Naive thymus-derived CD4-positive, alpha-beta T cell (primary cell): ENCODE measurements at regions not wholly inside any gene's neighbourhood (a gene's known extent, or its start where the extent isn't known, plus 50 kb on each side); places are given as distances from the start of the nearest gene placed in this dataset.

ENCODE experiments used
- ATAC-seq: fragments of 150-1000 bp; cut with Tn5 transposase; 2 replicates; pipeline ENCODE4 v1.10.0; 2021; ENCODE audit warnings: mild to moderate bottlenecking, moderate library complexity
- CTCF ChIA-PET: fragments of 350-600 bp; sonication (Branson Sonifier 250); formaldehyde crosslinking; loops from one replicate; lab custom pipeline; 2021; ENCODE audit warnings: antibody characterized with exemption; lab: Charles Lee
- POLR2A ChIA-PET: fragments of 350-600 bp; sonication (Branson Sonifier 250); formaldehyde crosslinking; loops from one replicate; lab custom pipeline; 2021; ENCODE audit warnings: antibody characterized with exemption, inconsistent platforms; lab: Charles Lee
- DNase-seq, 9 donors: peaks; one replicate each; pipeline versions ENCODE4 v3.0.0 to v3.0.0-alpha.2; 2020 to 2022; ENCODE audit warnings: mixed read lengths in 1 of 9
- H3K27ac ChIP-seq: one replicate; pipeline ENCODE4 v1.7.0; 2013; ENCODE audit warnings: mild to moderate bottlenecking, low read depth, low read length, moderate library complexity
- H3K27me3 ChIP-seq, 2 donors: one replicate each; pipeline ENCODE4 v1.7.0; 2013; ENCODE audit warnings: low read length in 2 of 2, mild to moderate bottlenecking in 2 of 2, moderate library complexity in 2 of 2; ENCODE audit not compliant: control insufficient read depth in 2 of 2, insufficient read depth in 2 of 2
- H3K36me3 ChIP-seq, 3 experiments: 1 replicate in 2 of 3; 2 replicates in 1 of 3; pipeline ENCODE4 v1.7.0; 2013; ENCODE audit warnings: low read length in 3 of 3, mild to moderate bottlenecking in 3 of 3, moderate library complexity in 1 of 3; ENCODE audit not compliant: insufficient read depth in 3 of 3, control insufficient read depth in 2 of 3
- H3K4me1 ChIP-seq, 2 donors: one replicate each; pipeline ENCODE4 v1.7.0; 2013; ENCODE audit warnings: low read length in 2 of 2, mild to moderate bottlenecking in 2 of 2, moderate library complexity in 1 of 2; ENCODE audit not compliant: control insufficient read depth in 2 of 2, insufficient read depth in 2 of 2
- H3K4me3 ChIP-seq: 2 replicates; pipeline ENCODE4 v1.7.0; 2013; ENCODE audit warnings: mild to moderate bottlenecking, low read length
- H3K9me3 ChIP-seq, 3 experiments: 1 replicate in 2 of 3; 2 replicates in 1 of 3; pipeline ENCODE4 v1.7.0; 2013; ENCODE audit warnings: low read length in 3 of 3; ENCODE audit not compliant: control insufficient read depth in 2 of 3
- H3K27ac Mint-ChIP-seq, 9 donors: one replicate each; pipeline ENCODE4 v1.8.0; 2020 to 2022; ENCODE audit warnings: mixed read lengths in 9 of 9, mild to moderate bottlenecking in 8 of 9, moderate library complexity in 5 of 9, inconsistent platforms in 2 of 9
- H3K27me3 Mint-ChIP-seq, 5 donors: one replicate each; pipeline ENCODE4 v1.8.0; 2021 to 2022; ENCODE audit warnings: mixed read lengths in 5 of 5, mild to moderate bottlenecking in 1 of 5
- H3K36me3 Mint-ChIP-seq, 5 donors: one replicate each; pipeline ENCODE4 v1.8.0; 2020 to 2022; ENCODE audit warnings: mixed read lengths in 5 of 5, mild to moderate bottlenecking in 3 of 5, inconsistent platforms in 1 of 5
- H3K4me1 Mint-ChIP-seq, 7 donors: one replicate each; pipeline ENCODE4 v1.8.0; 2020 to 2022; ENCODE audit warnings: mixed read lengths in 7 of 7, mild to moderate bottlenecking in 3 of 7, inconsistent platforms in 1 of 7
- H3K4me3 Mint-ChIP-seq, 10 donors: one replicate each; pipeline ENCODE4 v1.8.0; 2020 to 2022; ENCODE audit warnings: mild to moderate bottlenecking in 10 of 10, mixed read lengths in 10 of 10, moderate library complexity in 6 of 10, inconsistent platforms in 2 of 10
- H3K9me3 Mint-ChIP-seq, 11 donors: one replicate each; pipeline ENCODE4 v1.8.0; 2020 to 2022; ENCODE audit warnings: mixed read lengths in 11 of 11, mild to moderate bottlenecking in 4 of 11, inconsistent platforms in 1 of 11, moderate library complexity in 1 of 11
- intact Hi-C, 2 donors: fragments of 100-400 bp; cut with micrococcal nuclease; formaldehyde crosslinking; loops; one replicate each; pipeline ENCODE4 v1.15.1; 2023

DNA sequence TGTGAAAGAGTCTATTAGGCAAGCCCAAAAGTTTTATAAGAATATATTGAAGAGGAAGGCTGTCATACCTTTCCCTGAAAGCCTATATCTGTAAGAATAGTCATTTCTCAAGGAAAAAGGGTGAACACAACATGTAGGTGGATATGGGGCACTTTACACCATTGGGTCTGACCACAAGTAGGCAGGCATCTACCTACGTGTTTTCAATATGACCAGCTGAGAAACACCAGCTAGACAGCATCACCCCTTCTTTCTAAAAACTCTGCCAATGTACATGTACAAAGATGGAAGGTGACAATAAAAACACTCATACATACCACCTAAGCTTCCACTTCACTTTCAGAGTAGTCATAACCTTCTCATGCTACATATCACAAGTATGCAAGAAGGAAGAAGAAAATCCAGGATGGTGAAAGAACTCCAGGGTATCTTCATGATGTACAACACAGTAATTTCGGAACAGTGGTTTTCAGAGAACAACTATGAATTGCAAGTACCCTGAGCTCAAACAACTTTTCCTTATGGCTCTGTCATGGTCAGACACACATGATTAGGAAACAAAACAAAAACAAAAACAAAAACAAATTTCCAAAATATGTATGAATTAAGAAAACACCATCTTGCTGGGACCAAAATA, 98.5 kb upstream of the ADGRL2 start:
- Histone ChIP-seq H3K9me3 (no peaks in the 10 kb centered on the region), H3K36me3 (no peaks in the 10 kb centered on the region), H3K27me3 (no peaks in the 10 kb centered on the region), H3K4me1 (no peaks in the 10 kb centered on the region), H3K4me3 (no peak overlapping the region), H3K27ac (no peak overlapping the region)
- Mint-ChIP-seq H3K4me3 (no peak overlapping the region), H3K9me3 (peaks cover 0 to 10% (median 2%) of the 10 kb centered on the region in 11 donors), H3K4me1 (no peaks in the 10 kb centered on the region), H3K27me3 (no peaks in the 10 kb centered on the region), H3K27ac (no peak overlapping the region), H3K36me3 (no peaks in the 10 kb centered on the region)
- intact Hi-C loops = no loop called here
- POLR2A ChIA-PET = no interaction called here
- CTCF ChIA-PET = no interaction called here
- no peak for ATAC-seq
- DNase-seq = no peak

DNA sequence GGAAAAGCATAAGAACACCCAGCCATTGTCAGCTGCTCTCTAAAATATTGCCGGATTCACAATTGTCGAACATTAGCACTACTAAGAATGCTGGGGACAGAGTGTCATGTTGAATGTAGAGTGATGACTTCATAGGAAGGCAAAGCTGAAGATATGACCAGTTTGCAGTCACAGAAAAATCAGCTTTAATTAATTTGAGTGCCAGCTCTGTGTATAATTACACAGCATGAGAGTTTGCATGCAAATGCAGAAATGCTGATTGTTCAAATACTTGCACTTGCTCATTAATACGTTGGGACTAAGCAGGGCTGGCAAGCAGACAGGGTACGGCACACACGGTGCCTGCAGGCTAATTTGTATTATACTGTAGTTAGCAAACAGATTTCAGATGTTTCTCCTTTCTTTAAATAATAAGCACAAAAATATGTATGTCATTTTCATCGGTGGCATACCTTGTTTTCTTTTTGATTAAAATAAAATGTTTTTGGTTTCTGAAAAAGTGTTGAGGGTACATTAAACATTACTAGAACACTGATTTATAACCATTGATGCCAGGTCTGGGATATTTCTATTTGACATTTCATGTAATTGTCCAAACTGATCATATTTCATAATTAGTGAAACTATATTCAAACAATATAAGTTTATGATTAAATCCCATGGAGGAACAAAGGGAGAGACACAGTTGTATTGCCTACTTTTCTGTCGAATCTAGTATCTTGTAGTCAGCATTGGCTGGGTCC, 99.8 kb upstream of the ADGRL2 start:
- intact Hi-C loops = no loop called here
- ATAC-seq (no peak), DNase-seq (no peak)
- CTCF ChIA-PET = interaction anchor here (0.6 kb wide), 1 partner anchor 604 kb away, joined by 5 read pairs; no protein-coding TSS in a partner anchor
- Histone ChIP-seq H3K36me3 (no peaks in the 10 kb centered on the region), H3K4me3 (no peak overlapping the region), H3K4me1 (no peaks in the 10 kb centered on the region), H3K9me3 (no peaks in the 10 kb centered on the region), H3K27me3 (no peaks in the 10 kb centered on the region), H3K27ac (no peak overlapping the region)
- POLR2A ChIA-PET = no interaction called here
- Mint-ChIP-seq H3K27ac (no peak overlapping the region), H3K4me1 (no peaks in the 10 kb centered on the region), H3K4me3 (no peak overlapping the region), H3K9me3 (peaks cover 0 to 13% (median 2%) of the 10 kb centered on the region in 11 donors), H3K36me3 (no peaks in the 10 kb centered on the region), H3K27me3 (no peaks in the 10 kb centered on the region)

DNA sequence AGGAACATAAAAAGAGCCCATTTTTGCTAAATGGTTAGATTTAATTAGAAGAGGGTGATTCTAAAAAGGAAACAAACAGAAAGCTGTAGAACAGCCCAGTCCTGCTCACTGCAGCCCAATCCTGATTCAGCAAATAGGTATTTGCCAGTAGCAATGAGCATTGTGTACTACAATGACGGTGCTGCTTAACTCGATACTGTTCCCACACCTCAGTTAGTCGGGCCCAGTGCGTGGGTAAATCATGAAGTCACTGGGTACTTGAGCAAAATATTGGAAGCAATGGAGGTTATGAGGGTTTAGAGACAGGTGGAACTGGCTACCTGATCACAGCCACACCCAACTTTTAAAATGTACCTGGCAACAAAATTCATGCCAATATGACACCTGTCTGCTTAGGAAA, 101.5 kb upstream of the ADGRL2 start:
- H3K4me3 Mint-ChIP-seq = no peak overlapping the region
- no peaks in the 10 kb centered on the region for H3K36me3 ChIP-seq
- H3K36me3 Mint-ChIP-seq = no peaks in the 10 kb centered on the region
- no peak for ATAC-seq
- no peak for DNase-seq
- H3K4me1 Mint-ChIP-seq = no peaks in the 10 kb centered on the region
- H3K27ac ChIP-seq = no peak overlapping the region
- ChIA-PET POLR2A (no interaction called here), CTCF (no interaction called here)
- H3K27me3 Mint-ChIP-seq = no peaks in the 10 kb centered on the region
- intact Hi-C loops = no loop called here
- peaks cover 0 to 14% (median 2%) of the 10 kb centered on the region in 11 donors for H3K9me3 Mint-ChIP-seq
- H3K4me3 ChIP-seq = no peak overlapping the region
- H3K27me3 ChIP-seq = no peaks in the 10 kb centered on the region
- no peaks in the 10 kb centered on the region for H3K4me1 ChIP-seq
- H3K27ac Mint-ChIP-seq = no peak overlapping the region
- H3K9me3 ChIP-seq = no peaks in the 10 kb centered on the region

DNA sequence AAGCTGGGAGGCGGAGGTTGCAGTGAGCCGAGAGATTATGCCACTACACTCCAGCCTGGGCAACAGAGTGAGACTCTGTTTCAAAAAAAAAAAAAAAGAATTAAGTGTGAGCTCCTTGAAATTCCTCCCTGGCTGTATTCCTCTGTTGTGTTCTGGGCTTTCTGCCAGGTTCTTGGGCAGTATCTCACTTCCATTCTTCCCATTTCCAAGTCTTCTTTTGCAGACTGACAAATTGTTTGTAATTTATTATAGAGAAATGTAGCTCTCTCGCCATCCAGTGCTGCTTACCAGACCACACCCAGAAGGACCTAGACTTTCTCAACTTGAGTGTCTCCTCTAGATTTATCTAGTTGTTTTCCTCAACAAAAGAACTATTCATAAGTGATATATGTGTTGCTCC, 105.0 kb upstream of the ADGRL2 start:
- intact Hi-C loops = no loop called here
- H3K4me3 Mint-ChIP-seq = no peak overlapping the region
- peaks cover 0 to 11% (median 0%) of the 10 kb centered on the region in 11 donors for H3K9me3 Mint-ChIP-seq
- H3K27ac ChIP-seq = no peak overlapping the region
- H3K27ac Mint-ChIP-seq = no peak overlapping the region
- ATAC-seq = no peak
- H3K27me3 Mint-ChIP-seq = no peaks in the 10 kb centered on the region
- H3K36me3 ChIP-seq = no peaks in the 10 kb centered on the region
- POLR2A ChIA-PET = no interaction called here
- H3K4me1 ChIP-seq = no peaks in the 10 kb centered on the region
- no peaks in the 10 kb centered on the region for H3K27me3 ChIP-seq
- CTCF ChIA-PET = no interaction called here
- no peaks in the 10 kb centered on the region for H3K4me1 Mint-ChIP-seq
- no peaks in the 10 kb centered on the region for H3K9me3 ChIP-seq
- H3K36me3 Mint-ChIP-seq = no peaks in the 10 kb centered on the region
- DNase-seq = no peak
- no peak overlapping the region for H3K4me3 ChIP-seq

DNA sequence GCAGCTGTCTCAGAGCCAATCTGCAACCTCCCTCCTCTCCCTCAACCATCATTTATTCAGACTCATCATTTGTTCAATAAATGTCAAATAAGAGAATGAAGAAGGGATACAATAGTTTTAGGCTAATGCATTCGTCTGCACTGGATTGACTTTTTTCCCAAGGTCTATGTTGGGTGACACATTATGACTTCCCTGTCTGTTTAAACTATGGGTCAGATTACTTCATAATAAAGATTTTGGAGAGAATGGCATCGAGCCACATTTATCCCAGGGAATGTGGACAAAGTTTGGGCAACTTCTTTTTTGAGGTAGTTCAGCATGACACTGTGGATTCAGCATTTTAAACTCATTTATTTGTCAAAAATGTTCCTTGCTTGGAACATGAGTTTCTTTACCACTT, 107.4 kb upstream of the ADGRL2 start:
- Mint-ChIP-seq H3K4me1 (peaks cover 0 to 2% (median 0%) of the 10 kb centered on the region in 7 donors), H3K27me3 (peaks cover 0 to 4% (median 0%) of the 10 kb centered on the region in 5 donors), H3K4me3 (no peak overlapping the region), H3K36me3 (no peaks in the 10 kb centered on the region), H3K27ac (no peak overlapping the region), H3K9me3 (peaks cover 0 to 15% (median 2%) of the 10 kb centered on the region in 11 donors)
- Histone ChIP-seq H3K4me3 (no peak overlapping the region), H3K36me3 (no peaks in the 10 kb centered on the region), H3K4me1 (no peaks in the 10 kb centered on the region), H3K27ac (no peak overlapping the region), H3K27me3 (no peaks in the 10 kb centered on the region), H3K9me3 (no peaks in the 10 kb centered on the region)
- POLR2A ChIA-PET = no interaction called here
- CTCF ChIA-PET = no interaction called here
- DNase-seq = no peak
- intact Hi-C loops = no loop called here
- ATAC-seq = no peak

DNA sequence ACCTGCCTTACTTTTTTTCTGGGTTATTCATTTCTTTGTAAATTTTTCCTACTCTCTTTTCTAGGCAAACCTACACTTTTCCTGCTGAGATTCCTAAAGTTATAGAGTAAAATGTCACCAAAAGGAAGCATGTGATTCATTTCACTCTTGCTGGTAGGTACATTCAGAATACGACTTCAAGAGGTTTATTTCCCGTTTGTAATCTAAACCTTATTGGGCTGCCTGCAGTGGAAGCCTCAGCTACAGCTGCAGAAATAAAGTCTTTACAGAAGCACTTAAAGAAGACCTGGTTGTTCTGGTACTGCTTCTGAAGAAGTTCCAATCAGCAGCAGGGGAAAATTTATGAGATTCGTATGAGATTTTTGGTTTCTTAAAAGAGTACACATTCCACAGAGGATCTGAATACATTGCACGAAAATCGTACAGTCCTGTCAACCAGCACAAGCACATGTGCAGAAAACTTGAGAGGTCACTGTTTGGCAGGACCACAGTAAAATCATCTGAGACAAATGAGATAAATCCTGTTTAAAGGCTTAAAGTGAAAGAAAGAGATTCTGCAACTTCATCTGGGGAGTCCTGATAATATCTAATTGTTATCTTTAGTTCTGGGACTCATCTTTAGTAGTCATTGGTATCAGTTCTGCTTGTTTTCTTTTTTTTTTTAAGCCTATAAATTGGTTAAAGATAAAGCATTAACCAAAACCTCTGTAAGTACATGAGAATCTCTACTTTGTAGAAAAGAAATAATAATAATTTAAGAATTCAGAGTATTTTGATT, 109.9 kb upstream of the ADGRL2 start:
- Mint-ChIP-seq H3K4me3 (no peak overlapping the region), H3K36me3 (no peaks in the 10 kb centered on the region), H3K4me1 (peaks cover 0 to 2% (median 0%) of the 10 kb centered on the region in 7 donors), H3K9me3 (peaks cover 0 to 27% (median 6%) of the 10 kb centered on the region in 11 donors), H3K27ac (no peak overlapping the region), H3K27me3 (peaks cover 0 to 6% (median 0%) of the 10 kb centered on the region in 5 donors)
- ChIA-PET POLR2A (no interaction called here), CTCF (no interaction called here)
- Histone ChIP-seq H3K36me3 (no peaks in the 10 kb centered on the region), H3K4me1 (no peaks in the 10 kb centered on the region), H3K27me3 (no peaks in the 10 kb centered on the region), H3K4me3 (no peak overlapping the region), H3K9me3 (no peaks in the 10 kb centered on the region), H3K27ac (no peak overlapping the region)
- no peak for DNase-seq
- ATAC-seq = no peak
- intact Hi-C loops = no loop called here
